HUDEP-2 (cell line): ENCODE measurements at regions not wholly inside any gene's neighbourhood (a gene's known extent, or its start where the extent isn't known, plus 50 kb on each side); places are given as distances from the start of the nearest gene placed in this dataset.

Source experiments
- DNase-seq, 76 experiments: peaks; one replicate each; lab custom pipeline; 2025; ENCODE audit not compliant: unreplicated experiment in 76 of 76; lab: John Stamatoyannopoulos, UW

DNA sequence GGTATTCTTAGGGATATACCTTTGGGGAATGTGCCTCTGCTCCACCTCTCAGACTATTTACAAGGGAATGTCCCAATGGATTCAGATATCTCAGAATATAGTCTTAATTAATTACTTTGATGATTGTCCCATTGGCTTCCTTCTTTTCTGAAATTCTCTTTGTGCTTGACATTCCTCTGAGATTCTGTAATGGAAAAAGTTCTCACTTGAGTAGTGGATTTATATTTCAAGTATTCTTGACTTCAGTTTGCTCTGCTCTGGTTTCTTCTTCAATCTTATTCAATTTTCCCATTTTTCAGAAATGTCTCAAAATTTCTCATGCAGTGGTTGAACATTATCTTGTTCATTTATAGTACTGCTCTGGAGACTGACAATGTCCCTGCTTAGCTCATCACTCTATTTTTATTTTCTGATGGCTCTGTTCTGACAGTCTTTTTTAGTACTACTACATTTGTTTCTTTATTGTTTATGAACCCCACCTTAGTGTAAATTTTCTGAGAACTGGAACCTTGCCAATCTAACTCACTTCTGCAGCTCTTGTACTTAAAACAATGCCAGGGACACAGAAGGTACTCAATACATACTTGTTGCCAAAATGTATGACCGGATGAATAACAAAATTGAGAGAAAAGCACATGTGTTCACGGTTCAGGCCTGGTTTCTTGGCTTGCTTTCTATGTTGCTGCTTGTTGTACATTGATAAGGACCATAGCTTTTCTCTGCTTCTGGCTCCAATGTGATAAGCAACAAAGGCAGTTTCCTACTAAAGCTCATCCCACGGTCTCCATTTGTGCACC, 471.7 kb downstream of the GASK1B start:
- DNase-seq: peak in 72 of 76 experiments; percentile 9 to 96 (median 72)

DNA sequence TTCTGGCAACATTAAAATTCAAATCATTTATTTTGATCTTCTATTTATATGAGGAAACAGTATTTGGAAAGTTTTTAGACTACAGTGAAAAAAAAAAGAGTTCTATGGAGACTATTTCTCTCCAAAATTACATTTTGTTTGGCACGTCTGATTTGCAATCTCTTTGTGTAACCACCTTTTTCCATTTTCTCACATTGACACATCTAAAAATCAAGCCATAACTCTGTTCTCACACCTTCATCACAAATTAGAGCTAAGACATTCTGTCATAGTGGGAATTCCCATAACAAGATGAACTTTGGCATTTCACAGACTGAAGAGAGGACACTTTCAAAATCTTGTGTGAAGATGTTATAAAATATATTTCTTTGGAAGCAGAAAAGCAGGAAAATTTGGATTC, 468.9 kb downstream of the GRIA2 start:
- no peak for DNase-seq

DNA sequence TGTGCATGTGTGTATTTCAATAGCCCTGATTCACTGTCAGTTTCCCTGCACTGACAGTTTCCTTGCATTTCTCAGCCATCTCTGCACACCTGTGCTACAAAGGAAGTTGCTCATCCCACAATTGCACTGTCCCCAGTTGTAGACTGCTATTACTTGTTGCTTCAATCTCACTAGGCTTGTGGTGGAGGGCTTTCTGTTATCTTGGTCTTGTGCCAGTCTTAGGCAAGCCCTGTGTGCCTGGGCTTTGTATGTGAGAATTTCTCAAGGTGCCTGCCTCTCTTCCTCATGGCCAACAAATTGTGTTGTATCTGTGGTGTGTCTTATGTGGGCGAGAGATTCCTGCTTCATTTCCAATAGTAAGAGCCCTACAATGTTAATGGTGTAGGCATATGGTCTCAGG, 467.4 kb downstream of the GRIA2 start:
- DNase-seq: no peak

DNA sequence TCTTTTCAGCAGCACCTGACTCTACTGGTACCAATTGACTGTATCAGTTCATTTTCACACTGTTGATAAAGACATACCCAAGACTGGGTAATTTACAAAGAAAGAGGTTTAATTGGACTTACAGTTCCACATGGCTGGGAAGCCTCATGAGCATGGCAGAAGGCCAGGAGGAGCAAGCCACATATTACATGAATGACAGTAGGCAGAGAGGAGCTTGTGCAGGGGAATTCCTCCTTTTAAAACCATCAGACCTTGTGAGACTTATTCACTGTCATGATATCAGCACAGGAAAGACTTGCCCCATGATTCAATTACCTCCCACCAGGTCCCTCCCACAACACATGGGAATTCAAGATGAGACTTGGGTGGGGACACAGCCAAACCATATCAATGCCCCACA, 458.8 kb downstream of the GRIA2 start:
- DNase-seq: peak in 14 of 76 experiments; percentile 1 to 41 (median 7)

GRCh38 chr4:157678478-157678877, 457.9 kb downstream of the GRIA2 start:
- DNase-seq: no peak

- peak in 1 of 76 experiments; percentile 0 for DNase-seq
Measured at GRCh38 chr4:157674699-157675098, 454.2 kb downstream of the GRIA2 start.

DNA sequence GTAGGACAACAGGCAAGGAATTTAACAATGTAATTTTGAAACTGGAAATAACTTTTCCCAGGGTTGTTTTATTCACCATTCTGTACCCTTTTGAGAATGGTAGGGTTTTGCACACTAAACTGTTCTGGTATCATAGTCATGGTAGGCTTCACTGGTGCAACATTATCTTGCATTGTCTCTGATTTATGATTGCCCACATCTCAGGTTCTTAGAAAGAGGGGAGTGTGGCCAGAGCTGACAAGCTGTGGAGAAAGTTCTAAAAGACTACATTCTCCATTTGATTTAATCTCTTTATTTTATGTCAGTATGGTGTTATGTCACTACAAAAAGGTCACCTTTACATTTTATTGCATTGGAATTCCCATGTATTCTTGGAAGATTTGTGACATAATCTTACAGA, 447.3 kb downstream of the GRIA2 start:
- DNase-seq: peak in 2 of 76 experiments; percentile 5 to 8

- no peak for DNase-seq
Measured at GRCh38 chr4:157664726-157665125, 444.2 kb downstream of the GRIA2 start.

DNA sequence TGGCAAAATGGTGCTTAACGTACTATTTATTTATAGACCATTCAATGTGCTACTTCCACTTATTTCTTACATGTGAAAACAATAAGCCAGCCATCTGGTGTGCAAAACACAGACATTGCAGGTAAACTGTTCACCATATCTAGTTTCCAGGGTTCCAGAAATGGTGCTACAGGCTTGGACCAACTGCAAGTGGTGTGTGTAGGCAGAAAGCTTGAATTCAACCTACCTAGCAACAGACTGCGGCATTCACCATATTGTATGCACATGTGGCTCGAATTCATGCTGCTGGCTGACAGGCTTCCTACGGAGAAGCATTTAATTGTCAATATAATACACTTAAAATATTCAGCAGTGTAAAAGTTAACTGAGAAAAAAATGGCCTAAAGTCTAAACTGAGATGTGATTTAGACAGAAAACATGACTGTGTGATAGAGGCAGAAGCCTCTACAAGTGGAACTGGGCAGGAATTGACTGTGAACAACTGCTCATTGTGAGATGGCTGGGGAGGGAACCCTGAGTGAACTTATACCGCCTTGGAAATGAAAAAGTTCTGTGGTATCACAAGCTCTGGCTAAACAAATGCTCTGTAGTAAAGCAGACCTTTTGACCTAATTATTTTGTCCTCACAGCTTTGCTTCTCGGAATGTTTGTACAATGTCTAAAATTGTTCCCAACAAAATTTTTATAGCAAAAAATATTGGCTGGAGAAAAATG, 434.7 kb downstream of the GRIA2 start:
- DNase-seq: no peak

- DNase-seq: no peak
Measured at GRCh38 chr4:157643257-157643656, 422.7 kb downstream of the GRIA2 start.

- no peak for DNase-seq
Measured at GRCh38 chr4:157634057-157634456, 413.5 kb downstream of the GRIA2 start.

DNA sequence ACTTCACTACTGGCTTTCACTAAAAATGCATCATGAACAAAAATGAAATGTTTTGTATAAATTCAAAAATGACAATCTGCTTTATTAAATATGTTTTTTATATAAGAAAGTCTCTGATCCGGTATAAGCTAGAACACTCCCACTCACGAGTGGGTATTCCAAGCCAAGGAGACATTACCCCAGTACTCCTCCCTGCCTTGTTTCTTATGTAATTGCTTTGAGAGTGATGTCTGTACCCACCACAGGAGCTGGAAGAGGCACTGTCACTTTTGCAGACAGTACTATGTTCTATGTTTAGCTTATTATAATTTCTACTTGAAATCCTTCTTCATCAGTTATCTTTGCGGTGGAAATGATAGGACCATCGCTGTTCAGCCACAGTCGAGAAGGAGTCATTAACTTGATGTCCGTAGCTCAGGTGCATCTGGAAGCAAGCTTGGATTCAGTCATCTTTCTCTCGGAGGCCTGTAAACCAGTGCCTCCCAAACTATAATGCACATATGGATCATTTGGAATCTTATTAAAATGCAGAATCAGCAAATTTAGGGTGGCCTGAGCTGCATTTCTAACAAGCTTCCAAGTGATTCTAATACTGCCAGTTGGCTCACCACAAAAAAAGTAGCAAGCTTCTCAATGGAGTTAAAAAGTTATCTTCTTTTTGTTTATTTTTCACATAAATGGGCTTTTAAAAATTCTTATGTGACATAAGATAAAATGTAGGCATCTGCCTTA, 396.4 kb downstream of the GRIA2 start:
- DNase-seq: no peak

DNA sequence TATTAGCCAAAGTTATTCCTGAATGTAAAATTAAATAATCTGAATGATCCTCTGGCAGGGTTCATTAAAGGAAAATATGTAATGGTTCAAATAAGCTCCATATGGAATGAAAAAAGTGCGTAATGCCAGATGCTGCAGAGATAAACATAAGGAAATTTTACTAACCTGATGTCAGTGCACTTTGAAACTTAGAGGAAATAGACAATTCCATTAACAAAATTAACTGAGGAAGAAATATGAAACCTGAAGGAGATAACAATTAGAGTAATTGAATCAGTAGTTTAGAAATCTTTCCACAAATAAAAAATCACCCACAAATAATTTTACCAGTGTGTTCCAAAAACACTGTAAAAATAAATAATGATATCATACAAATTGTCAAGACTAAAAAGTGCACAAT, 387.5 kb downstream of the GRIA2 start:
- no peak for DNase-seq

DNA sequence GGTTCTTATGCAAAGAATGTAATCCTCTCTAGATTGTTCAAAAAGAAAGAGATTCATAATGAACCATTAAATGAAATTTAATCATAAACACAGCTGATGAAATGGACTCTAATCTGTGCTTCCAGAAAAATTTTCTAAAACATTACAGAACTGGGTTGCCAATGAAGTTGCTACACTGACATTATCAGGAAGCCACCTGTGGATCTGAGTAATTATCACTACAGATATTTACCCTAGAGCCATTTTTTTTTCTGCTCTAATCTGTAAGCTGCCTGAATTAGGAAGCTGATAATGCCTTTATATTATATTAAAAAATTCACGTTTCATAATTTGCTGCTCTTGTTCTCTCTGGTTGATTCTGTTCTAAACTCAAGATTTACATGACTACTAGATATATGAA, 380.1 kb downstream of the GRIA2 start:
- no peak for DNase-seq

GRCh38 chr4:157591245-157591644, 370.7 kb downstream of the GRIA2 start:
- no peak for DNase-seq

DNA sequence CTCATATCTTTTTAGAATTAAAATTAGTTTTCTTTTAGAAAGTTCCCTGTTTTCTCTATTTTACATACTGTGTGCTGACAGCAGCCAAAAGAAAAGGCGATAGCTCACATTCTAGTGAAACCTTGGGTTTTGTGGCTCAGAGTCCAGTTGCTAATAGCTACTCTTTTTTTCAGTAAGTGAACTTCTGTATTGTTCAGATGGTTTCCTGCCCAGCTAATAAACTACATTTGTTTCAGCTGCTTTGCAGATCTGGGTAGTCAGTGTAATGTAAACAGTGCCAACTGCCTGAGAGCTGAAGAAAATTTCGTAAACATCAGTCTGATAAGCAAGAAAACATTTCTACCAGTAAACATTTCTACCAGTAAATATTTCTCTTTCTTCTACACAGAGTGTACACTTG, 370.2 kb downstream of the GRIA2 start:
- DNase-seq: no peak

DNA sequence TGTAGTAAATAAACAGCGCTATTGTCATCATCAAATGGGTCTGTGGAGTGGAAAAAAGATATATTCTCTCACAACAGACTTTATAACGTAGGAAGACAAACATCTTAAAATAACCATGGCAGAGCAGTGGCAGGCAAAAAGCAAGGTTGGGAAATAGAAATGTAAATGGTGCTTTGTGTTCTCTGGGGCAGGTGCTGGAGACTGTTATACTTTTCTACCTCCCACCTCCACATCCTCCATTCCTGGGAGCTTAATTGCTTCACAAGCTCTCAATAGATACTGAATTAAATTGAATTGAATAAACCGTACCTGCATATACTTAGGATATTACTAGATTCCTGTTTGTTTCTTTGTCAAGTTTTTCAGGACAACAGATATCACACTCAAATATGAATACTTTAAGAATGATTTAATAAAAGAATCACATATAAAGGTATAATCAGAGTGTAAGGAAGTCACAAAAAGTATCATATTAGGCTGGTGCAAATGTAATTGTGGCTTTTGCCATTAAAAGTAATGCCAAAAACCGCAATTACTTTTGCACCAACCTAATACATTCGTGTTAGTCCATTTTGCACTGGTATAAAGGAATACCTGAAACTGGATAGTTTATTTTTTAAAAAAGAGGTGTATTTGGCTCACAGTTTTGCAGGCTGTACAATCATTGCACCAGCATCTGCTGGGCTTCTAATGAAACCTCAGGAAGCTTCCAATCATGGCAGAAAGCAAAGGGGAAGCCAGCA, 367.3 kb downstream of the GRIA2 start:
- DNase-seq: no peak

DNA sequence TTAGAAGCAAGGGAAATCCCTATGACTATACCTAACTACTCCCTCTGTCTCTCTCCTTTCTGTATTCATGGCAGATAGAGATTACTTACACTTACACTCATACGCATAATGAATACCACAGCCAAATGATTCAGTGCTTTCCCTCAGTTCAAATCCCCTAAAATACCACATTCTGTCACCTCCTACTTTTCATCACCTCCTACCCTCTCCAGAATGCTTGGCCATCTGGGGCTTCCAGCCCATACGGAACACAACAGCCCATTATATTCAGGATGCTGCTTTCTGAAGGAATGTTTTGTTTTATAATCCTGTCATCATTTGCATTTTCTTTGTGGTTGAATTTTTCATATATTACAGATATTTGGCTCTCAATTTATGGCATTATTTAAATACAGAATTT, 361.6 kb downstream of the GRIA2 start:
- no peak for DNase-seq

- no peak for DNase-seq
Measured at GRCh38 chr4:157576671-157577217, 356.2 kb downstream of the GRIA2 start.

DNA sequence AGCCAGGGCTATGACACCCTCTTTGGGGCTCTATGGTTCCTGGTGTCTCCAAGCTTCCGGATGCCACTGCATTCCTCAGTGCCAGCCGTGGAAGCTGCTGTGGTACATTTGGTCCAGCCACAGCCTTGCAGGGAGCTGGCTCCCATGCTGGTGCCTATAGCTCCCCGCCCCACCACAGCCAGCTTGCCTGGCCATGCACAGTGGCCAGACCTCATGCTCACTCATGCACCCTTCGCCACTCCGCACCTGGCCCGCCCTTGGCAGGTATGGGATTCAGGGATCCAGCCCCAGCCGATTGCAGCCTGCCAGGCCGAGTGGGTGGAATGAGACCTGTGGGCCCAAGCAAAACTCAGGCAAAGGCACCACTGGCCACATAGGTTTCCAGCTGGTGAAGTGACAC, 354.8 kb downstream of the GRIA2 start:
- no peak for DNase-seq
